Endodermal cell (in vitro differentiated cells): ENCODE measurements at regions not wholly inside any gene's neighbourhood (a gene's known extent, or its start where the extent isn't known, plus 50 kb on each side); places are given as distances from the start of the nearest gene placed in this dataset.
A peak's percentile ranks its signal among the peaks of the same experiment; 100 is the strongest.

Experiments
- DNase-seq: peaks from one replicate; pipeline ENCODE4 v3.0.0-alpha.2; 2017
- H3K27ac ChIP-seq: 2 replicates; pipeline ENCODE4 v1.5.1; 2013; ENCODE audit warnings: mild to moderate bottlenecking, low read depth, low read length, moderate library complexity
- H3K27me3 ChIP-seq: 2 replicates; pipeline ENCODE4 v1.6.1; 2013; ENCODE audit warnings: mild to moderate bottlenecking, low read length, moderate library complexity; ENCODE audit not compliant: insufficient read depth, control insufficient read depth, poor library complexity, severe bottlenecking
- H3K36me3 ChIP-seq: 2 replicates; pipeline ENCODE4 v1.7.0; 2013; ENCODE audit warnings: mild to moderate bottlenecking, low read length, moderate library complexity; ENCODE audit not compliant: control insufficient read depth, insufficient read depth
- H3K4me1 ChIP-seq: one replicate; pipeline ENCODE4 v1.7.0; 2013; ENCODE audit warnings: low read length; ENCODE audit not compliant: control insufficient read depth, insufficient read depth
- H3K4me3 ChIP-seq: 2 replicates; pipeline ENCODE4 v1.5.1; 2013; ENCODE audit warnings: mild to moderate bottlenecking, low read length, moderate library complexity
- H3K9ac ChIP-seq: 2 replicates; pipeline ENCODE4 v1.6.1; 2013; ENCODE audit warnings: mild to moderate bottlenecking, low read length, moderate library complexity; ENCODE audit not compliant: poor library complexity, severe bottlenecking; ENCODE audit errors: extremely low read depth
- H3K9me3 ChIP-seq: 2 replicates; pipeline ENCODE4 v1.6.1; 2013; ENCODE audit warnings: mild to moderate bottlenecking, low read length, moderate library complexity; ENCODE audit not compliant: control insufficient read depth
- H3K27ac Mint-ChIP-seq: 2 replicates; pipeline ENCODE4 v1.8.0; 2020; ENCODE audit warnings: mixed read lengths
- H3K27me3 Mint-ChIP-seq: 2 replicates; pipeline ENCODE4 v1.8.0; 2021; ENCODE audit warnings: mild to moderate bottlenecking, mixed read lengths; ENCODE audit not compliant: insufficient read depth
- H3K36me3 Mint-ChIP-seq: 2 replicates; pipeline ENCODE4 v1.8.0; 2020; ENCODE audit warnings: low read depth, mixed read lengths
- H3K4me1 Mint-ChIP-seq: 2 replicates; pipeline ENCODE4 v1.8.0; 2020; ENCODE audit warnings: mixed read lengths
- H3K4me3 Mint-ChIP-seq: 2 replicates; pipeline ENCODE4 v1.8.0; 2020; ENCODE audit warnings: mild to moderate bottlenecking, moderate library complexity, mixed read lengths
- H3K9me3 Mint-ChIP-seq: 2 replicates; pipeline ENCODE4 v1.8.0; 2020; ENCODE audit warnings: mild to moderate bottlenecking, mixed read lengths
- CTCF ChIP-seq: fragments of 200-600 bp; sonication (generic); conservative IDR thresholded peaks from 2 replicates; pipeline ENCODE4 v1.5.0; 2021; ENCODE audit warnings: antibody characterized with exemption, mild to moderate bottlenecking
- WGBS, 2 experiments: methylation state at CpG; one replicate each; pipeline versions ENCODE4 v1.1.5 to v1.1.7; 2013; ENCODE audit warnings: missing lambda C conversion rate in 2 of 2, mixed read lengths in 1 of 2; ENCODE audit not compliant: insufficient coverage in 1 of 2, insufficient read length in 1 of 2; 5-methylcytosine and 5-hydroxymethylcytosine counted together

GRCh38 chr3:115518100-115518852 lies 105.0 kb upstream of the GAP43 start:
- H3K27ac Mint-ChIP-seq = no peak overlapping the region
- H3K9me3 Mint-ChIP-seq = no peaks in the 10 kb centered on the region
- Histone ChIP-seq H3K27ac (no peak overlapping the region), H3K9me3 (no peaks in the 10 kb centered on the region), H3K9ac (no peak overlapping the region), H3K4me1 (peaks cover 3% of the 10 kb centered on the region), H3K36me3 (no peaks in the 10 kb centered on the region), H3K4me3 (no peak overlapping the region), H3K27me3 (no peaks in the 10 kb centered on the region)
- H3K4me3 Mint-ChIP-seq = no peak overlapping the region
- H3K4me1 Mint-ChIP-seq = peaks cover 13% of the 10 kb centered on the region
- no peak for TF ChIP-seq CTCF
- DNase-seq = peak; percentile 60
- no peaks in the 10 kb centered on the region for H3K36me3 Mint-ChIP-seq
- no peaks in the 10 kb centered on the region for H3K27me3 Mint-ChIP-seq
- WGBS, 2 experiments = 57 to 60% methylated on average over 2 to 3 of the region's 4 CpGs

- Mint-ChIP-seq H3K4me3 (no peak overlapping the region), H3K27me3 (no peaks in the 10 kb centered on the region), H3K36me3 (no peaks in the 10 kb centered on the region), H3K9me3 (no peaks in the 10 kb centered on the region), H3K27ac (no peak overlapping the region), H3K4me1 (peaks cover 9% of the 10 kb centered on the region)
- WGBS, 2 experiments = 80 to 89% methylated on average over 2 of the region's 2 CpGs
- H3K9me3 ChIP-seq = no peaks in the 10 kb centered on the region
- no peak for TF ChIP-seq CTCF
- DNase-seq = no peak
- H3K27ac ChIP-seq = no peak overlapping the region
- H3K4me3 ChIP-seq = no peak overlapping the region
- H3K27me3 ChIP-seq = no peaks in the 10 kb centered on the region
- H3K36me3 ChIP-seq = no peaks in the 10 kb centered on the region
- no peak overlapping the region for H3K9ac ChIP-seq
- H3K4me1 ChIP-seq = no peaks in the 10 kb centered on the region
Observed at GRCh38 chr3:115520241-115520640, 103.1 kb upstream of the GAP43 start.

- Mint-ChIP-seq H3K9me3 (no peaks in the 10 kb centered on the region), H3K4me3 (no peak overlapping the region), H3K4me1 (peaks cover 9% of the 10 kb centered on the region), H3K27ac (no peak overlapping the region), H3K36me3 (no peaks in the 10 kb centered on the region), H3K27me3 (no peaks in the 10 kb centered on the region)
- Histone ChIP-seq H3K4me1 (no peaks in the 10 kb centered on the region), H3K27ac (no peak overlapping the region), H3K4me3 (no peak overlapping the region), H3K27me3 (no peaks in the 10 kb centered on the region), H3K9me3 (no peaks in the 10 kb centered on the region), H3K36me3 (no peaks in the 10 kb centered on the region), H3K9ac (no peak overlapping the region)
- DNase-seq = no peak
- no peak for TF ChIP-seq CTCF
Observed at GRCh38 chr3:115520651-115521245, 102.6 kb upstream of the GAP43 start.
